HG02840 (cell line): ENCODE measurements at regions not wholly inside any gene's neighbourhood (a gene's known extent, or its start where the extent isn't known, plus 50 kb on each side); places are given as distances from the start of the nearest gene placed in this dataset.

ENCODE experiments used
- ATAC-seq: cut with Tn5 transposase; IDR thresholded peaks from one replicate; pipeline ENCODE4 v1.9.1; 2021; ENCODE audit warnings: mild to moderate bottlenecking, moderate library complexity, moderate number of reproducible peaks; ENCODE audit not compliant: unreplicated experiment, low FRiP score

GRCh38 chr11:92739041-92739440 lies 230.4 kb upstream of the MTNR1B start:
- no peak for ATAC-seq

GRCh38 chr11:92739491-92739890 lies 230.0 kb upstream of the MTNR1B start:
- no peak for ATAC-seq

- no peak for ATAC-seq
Observed at GRCh38 chr11:92740276-92740675, 229.2 kb upstream of the MTNR1B start.

- ATAC-seq = no peak
Observed at GRCh38 chr11:92744929-92745585, 224.4 kb upstream of the MTNR1B start.

- ATAC-seq = no peak
Observed at GRCh38 chr11:92750794-92751193, 218.7 kb upstream of the MTNR1B start.

GRCh38 chr11:92751594-92751993 lies 217.9 kb upstream of the MTNR1B start:
- no peak for ATAC-seq

GRCh38 chr11:92752122-92752521 lies 217.3 kb upstream of the MTNR1B start:
- ATAC-seq = no peak

- no peak for ATAC-seq
Observed at GRCh38 chr11:92753161-92753560, 216.3 kb upstream of the MTNR1B start.

- no peak for ATAC-seq
Observed at GRCh38 chr11:92758241-92758780, 211.1 kb upstream of the MTNR1B start.

- ATAC-seq = no peak
Observed at GRCh38 chr11:92759571-92760214, 209.8 kb upstream of the MTNR1B start.

- no peak for ATAC-seq
Observed at GRCh38 chr11:92762121-92762540, 207.3 kb upstream of the MTNR1B start.

GRCh38 chr11:92763336-92763735 lies 206.1 kb upstream of the MTNR1B start:
- ATAC-seq = no peak

- no peak for ATAC-seq
Observed at GRCh38 chr11:92764128-92764527, 205.3 kb upstream of the MTNR1B start.

- ATAC-seq = no peak
Observed at GRCh38 chr11:92765082-92765840, 204.2 kb upstream of the MTNR1B start.

- no peak for ATAC-seq
Observed at GRCh38 chr11:92765965-92766371, 203.5 kb upstream of the MTNR1B start.

GRCh38 chr11:92766698-92767097 lies 202.8 kb upstream of the MTNR1B start:
- no peak for ATAC-seq

- ATAC-seq = no peak
Observed at GRCh38 chr11:92767416-92767815, 202.0 kb upstream of the MTNR1B start.

GRCh38 chr11:92768121-92768840 lies 201.2 kb upstream of the MTNR1B start:
- no peak for ATAC-seq

GRCh38 chr11:92769112-92769511 lies 200.3 kb upstream of the MTNR1B start:
- no peak for ATAC-seq

GRCh38 chr11:92770419-92770818 lies 199.0 kb upstream of the MTNR1B start:
- ATAC-seq = no peak

- no peak for ATAC-seq
Observed at GRCh38 chr11:92770981-92771380, 198.5 kb upstream of the MTNR1B start.
